ENCODE measurements at regions not wholly inside any gene's neighbourhood (a gene's known extent, or its start where the extent isn't known, plus 50 kb on each side); places are given as distances from the start of the nearest gene placed in this dataset.
"Not testable (repeated sequence)": the region's sequence is repeated elsewhere in the genome, so short reads cannot be mapped to it uniquely, and the experiment has no call there.

GRCh38 chr7:19353180-19353579 lies 208.0 kb upstream of the FERD3L start:
- no peaks in the 10 kb centered on the region for H3K27me3 ChIP-seq (ENCODE audit: control insufficient read depth, insufficient read depth, low read length)

DNA sequence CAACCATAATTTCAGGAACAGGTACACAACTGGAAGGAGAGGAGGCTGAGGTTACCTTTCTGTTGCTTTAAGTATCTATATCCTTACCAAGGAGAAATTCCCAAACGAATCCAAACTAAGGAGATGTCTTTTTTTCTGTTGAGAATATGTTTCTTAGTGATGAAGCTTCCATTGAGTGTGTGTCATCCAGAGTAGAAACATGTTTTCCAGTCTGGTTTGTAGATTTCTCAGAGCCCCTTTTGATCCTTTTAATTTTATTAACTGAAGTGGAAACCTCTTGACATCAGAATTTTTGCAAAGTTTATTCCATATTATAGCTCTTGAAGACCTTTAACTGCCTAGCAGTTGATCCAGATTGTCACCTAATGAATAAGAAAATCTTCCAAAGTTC lies 207.1 kb upstream of the FERD3L start:
- no peaks in the 10 kb centered on the region for H3K4me1 ChIP-seq (ENCODE audit: control insufficient read depth, insufficient read depth, low read length)
- no CpG with 5 or more reads among the region's 1 CpG for WGBS (ENCODE audit: insufficient coverage, insufficient read length)

More at GRCh38 chr7:19353180-19353579, 208.0 kb upstream of the FERD3L start:
- no peaks in the 10 kb centered on the region for H3K4me1 ChIP-seq (ENCODE audit: control insufficient read depth, insufficient read depth, low read length)
- DNase-seq (ENCODE audit: low read depth, low spot score), result no peak
- no peak overlapping the region for H3K4me3 ChIP-seq (ENCODE audit: low read length)
- WGBS (ENCODE audit: insufficient coverage, insufficient read length), result no CpG with 5 or more reads among the region's 2 CpGs
- H3K27ac ChIP-seq (ENCODE audit: low read length), result no peak overlapping the region
- no peaks in the 10 kb centered on the region for H3K9me3 ChIP-seq (ENCODE audit: control insufficient read depth, insufficient read depth, low read length)
- H3K36me3 ChIP-seq (ENCODE audit: control insufficient read depth, insufficient read depth, low read length), result no peaks in the 10 kb centered on the region

GRCh38 chr7:19351341-19352304 lies 206.4 kb upstream of the FERD3L start:
- Histone ChIP-seq H3K9me3 (ENCODE audit: control insufficient read depth, insufficient read depth, low read length) (no peaks in the 10 kb centered on the region), H3K4me3 (ENCODE audit: low read length) (no peak overlapping the region), H3K27me3 (ENCODE audit: control insufficient read depth, insufficient read depth, low read length) (no peaks in the 10 kb centered on the region), H3K4me1 (ENCODE audit: control insufficient read depth, insufficient read depth, low read length) (no peaks in the 10 kb centered on the region), H3K36me3 (ENCODE audit: control insufficient read depth, insufficient read depth, low read length) (no peaks in the 10 kb centered on the region), H3K27ac (ENCODE audit: low read length) (no peak overlapping the region)
- no CpG with 5 or more reads among the region's 4 CpGs for WGBS (ENCODE audit: insufficient coverage, insufficient read length)
- no peak for DNase-seq (ENCODE audit: low read depth, low spot score)

More for the DNA sequence above, 207.1 kb upstream of the FERD3L start:
- no peak for DNase-seq (ENCODE audit: low read depth, low spot score)
- no peaks in the 10 kb centered on the region for H3K36me3 ChIP-seq (ENCODE audit: control insufficient read depth, insufficient read depth, low read length)
- H3K9me3 ChIP-seq (ENCODE audit: control insufficient read depth, insufficient read depth, low read length), result no peaks in the 10 kb centered on the region
- H3K27ac ChIP-seq (ENCODE audit: low read length), result no peak overlapping the region
- no peaks in the 10 kb centered on the region for H3K27me3 ChIP-seq (ENCODE audit: control insufficient read depth, insufficient read depth, low read length)
- H3K4me3 ChIP-seq (ENCODE audit: low read length), result no peak overlapping the region

DNA sequence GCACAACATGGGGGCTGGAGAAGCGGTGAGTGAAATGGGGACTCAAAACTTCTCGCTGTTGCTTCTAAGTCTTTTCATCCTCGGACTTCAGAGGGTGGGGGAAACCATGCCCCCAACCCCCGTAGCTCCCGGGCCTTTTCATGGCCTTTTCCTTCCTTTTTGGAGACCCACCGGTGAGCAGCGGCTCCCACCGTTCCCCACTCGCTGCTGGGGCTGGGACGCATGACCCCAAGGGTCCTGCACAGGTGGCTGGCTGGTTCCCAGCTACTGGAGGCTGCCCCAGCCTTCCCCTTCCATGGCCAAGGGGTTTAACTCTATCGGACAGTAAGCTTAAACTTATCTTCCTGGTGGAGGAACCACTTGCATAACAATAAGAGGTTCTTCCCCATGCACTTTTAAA lies 194.3 kb upstream of the FERD3L start:
- WGBS (ENCODE audit: insufficient coverage, insufficient read length), result no CpG with 5 or more reads among the region's 11 CpGs
- H3K36me3 ChIP-seq (ENCODE audit: control insufficient read depth, insufficient read depth, low read length), result no peaks in the 10 kb centered on the region
- H3K4me1 ChIP-seq (ENCODE audit: control insufficient read depth, insufficient read depth, low read length), result no peaks in the 10 kb centered on the region
- no peaks in the 10 kb centered on the region for H3K27me3 ChIP-seq (ENCODE audit: control insufficient read depth, insufficient read depth, low read length)
- no peak overlapping the region for H3K4me3 ChIP-seq (ENCODE audit: low read length)
- no peak overlapping the region for H3K27ac ChIP-seq (ENCODE audit: low read length)
- no peak for DNase-seq (ENCODE audit: low read depth, low spot score)
- no peaks in the 10 kb centered on the region for H3K9me3 ChIP-seq (ENCODE audit: control insufficient read depth, insufficient read depth, low read length)

- H3K36me3 ChIP-seq (ENCODE audit: control insufficient read depth, insufficient read depth, low read length); H3K4me3 ChIP-seq (ENCODE audit: low read length); H3K27me3 ChIP-seq (ENCODE audit: control insufficient read depth, insufficient read depth, low read length); H3K27ac ChIP-seq (ENCODE audit: low read length); H3K4me1 ChIP-seq (ENCODE audit: control insufficient read depth, insufficient read depth, low read length); H3K9me3 ChIP-seq (ENCODE audit: control insufficient read depth, insufficient read depth, low read length); DNase-seq (ENCODE audit: low read depth, low spot score): not testable (repeated sequence)
- no CpG with 5 or more reads among the region's 3 CpGs for WGBS (ENCODE audit: insufficient coverage, insufficient read length)
Observed at GRCh38 chr7:19338512-19338911, 193.3 kb upstream of the FERD3L start.

- Histone ChIP-seq H3K27me3 (ENCODE audit: control insufficient read depth, insufficient read depth, low read length) (no peaks in the 10 kb centered on the region), H3K27ac (ENCODE audit: low read length) (no peak overlapping the region), H3K4me3 (ENCODE audit: low read length) (no peak overlapping the region), H3K36me3 (ENCODE audit: control insufficient read depth, insufficient read depth, low read length) (no peaks in the 10 kb centered on the region), H3K4me1 (ENCODE audit: control insufficient read depth, insufficient read depth, low read length) (no peaks in the 10 kb centered on the region), H3K9me3 (ENCODE audit: control insufficient read depth, insufficient read depth, low read length) (no peaks in the 10 kb centered on the region)
- no CpG with 5 or more reads among the region's 2 CpGs for WGBS (ENCODE audit: insufficient coverage, insufficient read length)
- no peak for DNase-seq (ENCODE audit: low read depth, low spot score)
Observed at GRCh38 chr7:19336836-19337383, 191.7 kb upstream of the FERD3L start.

DNA sequence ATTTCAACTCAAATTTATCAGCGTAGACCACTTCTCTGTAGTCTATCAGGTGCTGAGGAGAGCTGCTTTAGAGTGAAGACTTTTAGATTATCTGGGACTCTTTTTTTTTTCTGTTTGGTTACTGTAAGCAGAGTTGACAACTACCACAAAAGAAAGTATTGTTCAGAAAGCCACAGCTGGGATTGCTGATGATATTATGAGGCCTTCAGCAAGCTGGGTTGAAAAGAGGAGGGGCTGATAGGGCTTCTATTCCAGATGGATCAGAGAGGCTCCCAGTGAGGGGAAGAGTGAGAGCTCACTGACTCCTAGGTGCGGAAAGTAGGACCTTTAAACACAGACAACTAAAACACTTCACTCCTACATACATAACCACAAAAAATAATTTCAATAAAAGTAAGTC lies 188.5 kb upstream of the FERD3L start:
- WGBS (ENCODE audit: insufficient coverage, insufficient read length), result no CpG with 5 or more reads among the region's 2 CpGs
- no peak overlapping the region for H3K27ac ChIP-seq (ENCODE audit: low read length)
- no peak for DNase-seq (ENCODE audit: low read depth, low spot score)
- H3K36me3 ChIP-seq (ENCODE audit: control insufficient read depth, insufficient read depth, low read length), result no peaks in the 10 kb centered on the region
- no peak overlapping the region for H3K4me3 ChIP-seq (ENCODE audit: low read length)
- H3K9me3 ChIP-seq (ENCODE audit: control insufficient read depth, insufficient read depth, low read length), result no peaks in the 10 kb centered on the region
- no peaks in the 10 kb centered on the region for H3K27me3 ChIP-seq (ENCODE audit: control insufficient read depth, insufficient read depth, low read length)
- no peaks in the 10 kb centered on the region for H3K4me1 ChIP-seq (ENCODE audit: control insufficient read depth, insufficient read depth, low read length)

DNA sequence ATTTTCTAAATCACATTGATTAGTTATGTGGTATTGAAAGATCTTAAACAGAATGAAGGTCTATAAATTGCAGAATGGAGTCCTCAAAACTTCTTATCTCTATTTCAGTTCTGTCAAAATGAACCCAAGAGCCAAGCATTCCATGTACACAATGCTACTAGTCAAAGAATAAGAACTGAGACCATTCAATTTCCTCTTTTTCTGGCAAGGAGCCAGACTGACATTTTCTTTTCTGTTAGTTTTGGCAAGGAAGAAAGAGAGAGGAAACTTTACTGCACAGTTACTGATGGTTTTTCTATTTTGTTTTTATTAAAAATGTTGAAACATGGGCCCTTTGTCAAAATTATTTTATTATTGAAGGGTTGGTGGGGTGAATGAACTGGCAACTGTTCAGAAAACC lies 181.8 kb upstream of the FERD3L start:
- H3K4me1 ChIP-seq (ENCODE audit: control insufficient read depth, insufficient read depth, low read length), result no peaks in the 10 kb centered on the region
- H3K27me3 ChIP-seq (ENCODE audit: control insufficient read depth, insufficient read depth, low read length), result no peaks in the 10 kb centered on the region
- H3K36me3 ChIP-seq (ENCODE audit: control insufficient read depth, insufficient read depth, low read length), result no peaks in the 10 kb centered on the region
- no peak overlapping the region for H3K27ac ChIP-seq (ENCODE audit: low read length)
- no peak for DNase-seq (ENCODE audit: low read depth, low spot score)
- no peak overlapping the region for H3K4me3 ChIP-seq (ENCODE audit: low read length)
- no peaks in the 10 kb centered on the region for H3K9me3 ChIP-seq (ENCODE audit: control insufficient read depth, insufficient read depth, low read length)

DNA sequence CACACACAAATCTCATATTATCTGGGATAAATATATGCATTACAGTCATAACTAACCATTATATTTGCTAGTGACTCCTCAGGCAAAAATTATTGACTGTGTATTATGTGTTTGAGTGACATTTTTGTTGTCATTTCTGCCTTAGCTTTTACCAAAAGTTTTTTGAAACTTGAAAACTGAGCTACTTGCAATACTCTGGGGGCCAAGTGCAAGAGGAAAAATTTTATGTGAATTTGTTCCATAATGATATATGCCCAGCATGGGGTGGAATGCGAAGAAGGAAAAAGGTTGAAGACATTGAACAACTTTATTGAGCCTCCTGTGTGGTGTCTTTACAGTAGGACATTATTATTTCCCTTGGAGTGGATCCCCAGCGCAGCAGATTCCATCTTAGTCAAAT lies 176.8 kb upstream of the FERD3L start:
- no CpG with 5 or more reads among the region's 2 CpGs for WGBS (ENCODE audit: insufficient coverage, insufficient read length)
- Histone ChIP-seq H3K36me3 (ENCODE audit: control insufficient read depth, insufficient read depth, low read length) (no peaks in the 10 kb centered on the region), H3K27me3 (ENCODE audit: control insufficient read depth, insufficient read depth, low read length) (no peaks in the 10 kb centered on the region), H3K9me3 (ENCODE audit: control insufficient read depth, insufficient read depth, low read length) (no peaks in the 10 kb centered on the region), H3K27ac (ENCODE audit: low read length) (no peak overlapping the region), H3K4me3 (ENCODE audit: low read length) (no peak overlapping the region), H3K4me1 (ENCODE audit: control insufficient read depth, insufficient read depth, low read length) (no peaks in the 10 kb centered on the region)
- DNase-seq (ENCODE audit: low read depth, low spot score), result no peak

DNA sequence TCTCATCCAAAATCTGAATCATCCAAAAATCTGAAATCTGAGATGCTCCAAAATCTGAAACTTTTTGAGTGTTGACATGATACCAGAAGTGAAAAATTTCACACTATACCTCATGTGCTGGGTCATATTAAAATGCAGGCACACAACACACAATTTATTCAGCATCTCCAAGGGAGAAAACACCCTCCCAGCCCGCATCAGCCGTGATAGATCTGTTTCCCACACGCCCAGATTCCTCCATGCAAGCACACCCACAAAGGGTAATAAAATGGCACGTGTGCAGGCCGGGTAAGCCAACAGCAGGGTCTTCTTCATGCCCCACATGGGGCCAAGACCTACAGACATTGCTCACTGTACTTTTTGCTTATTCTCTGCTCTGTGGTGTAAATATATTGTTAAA lies 173.1 kb upstream of the FERD3L start:
- Histone ChIP-seq H3K4me1 (ENCODE audit: control insufficient read depth, insufficient read depth, low read length) (no peaks in the 10 kb centered on the region), H3K27me3 (ENCODE audit: control insufficient read depth, insufficient read depth, low read length) (no peaks in the 10 kb centered on the region), H3K27ac (ENCODE audit: low read length) (no peak overlapping the region), H3K9me3 (ENCODE audit: control insufficient read depth, insufficient read depth, low read length) (no peaks in the 10 kb centered on the region), H3K36me3 (ENCODE audit: control insufficient read depth, insufficient read depth, low read length) (no peaks in the 10 kb centered on the region), H3K4me3 (ENCODE audit: low read length) (no peak overlapping the region)
- DNase-seq (ENCODE audit: low read depth, low spot score), result no peak
- no CpG with 5 or more reads among the region's 5 CpGs for WGBS (ENCODE audit: insufficient coverage, insufficient read length)

- no peak overlapping the region for H3K27ac ChIP-seq (ENCODE audit: low read length)
- H3K27me3 ChIP-seq (ENCODE audit: control insufficient read depth, insufficient read depth, low read length), result no peaks in the 10 kb centered on the region
- no peak overlapping the region for H3K4me3 ChIP-seq (ENCODE audit: low read length)
- no peaks in the 10 kb centered on the region for H3K36me3 ChIP-seq (ENCODE audit: control insufficient read depth, insufficient read depth, low read length)
- DNase-seq (ENCODE audit: low read depth, low spot score), result no peak
- H3K9me3 ChIP-seq (ENCODE audit: control insufficient read depth, insufficient read depth, low read length), result no peaks in the 10 kb centered on the region
- H3K4me1 ChIP-seq (ENCODE audit: control insufficient read depth, insufficient read depth, low read length), result no peaks in the 10 kb centered on the region
Observed at GRCh38 chr7:19317461-19317860, 172.2 kb upstream of the FERD3L start.

Measured in iPS DF 6.9 (cell line).